Vagina (tissue), 2 donors: ENCODE measurements at regions not wholly inside any gene's neighbourhood (a gene's known extent, or its start where the extent isn't known, plus 50 kb on each side); places are given as distances from the start of the nearest gene placed in this dataset.

ENCODE experiments used
- DNase-seq, 2 donors: peaks; one replicate each; pipeline ENCODE4 v3.0.0-alpha.2; 2017; ENCODE audit errors: extremely low spot score in 2 of 2
- H3K27ac ChIP-seq: fragments of 200-600 bp; sonication (generic); one replicate; pipeline ENCODE4 v1.5.1; 2019
- H3K27me3 ChIP-seq: fragments of 200-600 bp; sonication (generic); one replicate; pipeline ENCODE4 v1.5.1; 2019
- H3K36me3 ChIP-seq, 2 donors: fragments of 200-600 bp; sonication (generic); one replicate each; pipeline ENCODE4 v1.5.1; 2017 to 2019
- H3K4me1 ChIP-seq: fragments of 200-600 bp; sonication (generic); one replicate; pipeline ENCODE4 v1.5.1; 2019
- H3K4me3 ChIP-seq, 2 donors: fragments of 200-600 bp; sonication (generic); 1 replicate in 1 of 2; 2 replicates in 1 of 2; pipeline ENCODE4 v1.5.1; 2016 to 2019
- H3K9me3 ChIP-seq: fragments of 200-600 bp; sonication (generic); one replicate; pipeline ENCODE4 v1.5.1; 2019
- CTCF ChIP-seq, 3 experiments: fragments of 450-650 bp in 2 of 3; fragments of 200-600 bp in 1 of 3; sonication (generic) in 1 of 3; IDR thresholded peaks; one replicate each; pipeline ENCODE4 v1.5.1; 2017 to 2019; ENCODE audit warnings: antibody characterized with exemption in 3 of 3, mild to moderate bottlenecking in 2 of 3, moderate library complexity in 2 of 3
- POLR2A ChIP-seq, 2 donors: fragments of 450-650 bp; IDR thresholded peaks; one replicate each; pipeline ENCODE4 v1.6.1; 2017; ENCODE audit warnings: antibody characterized with exemption in 2 of 2, mild to moderate bottlenecking in 2 of 2, moderate library complexity in 2 of 2
- POLR2AphosphoS5 ChIP-seq, 2 donors: sonication (generic); formaldehyde crosslinking; IDR thresholded peaks; one replicate each; pipeline ENCODE4 v1.9.0; 2017; ENCODE audit warnings: antibody characterized with exemption in 2 of 2, mild to moderate bottlenecking in 2 of 2, low read depth in 1 of 2; ENCODE audit not compliant: insufficient read depth in 1 of 2
- intact Hi-C: fragments of 100-400 bp; cut with DNase I; formaldehyde crosslinking; loops from one replicate; pipeline ENCODE4 v1.15.1; 2023

GRCh38 chr5:133825631-133826289, 142.7 kb downstream of the C5orf15 start:
- intact Hi-C loops = no loop called here
- TF ChIP-seq POLR2A (IDR thresholded peaks at IDR 0.05) (no peak), CTCF (IDR thresholded peaks at IDR 0.05) (no peak), POLR2AphosphoS5 (IDR thresholded peaks at IDR 0.05; ENCODE audit: insufficient read depth in 1 of 2, low read depth in 1 of 2) (no peak)
- Histone ChIP-seq H3K4me3 (no peak overlapping the region), H3K27ac (no peak overlapping the region), H3K36me3 (no peaks in the 10 kb centered on the region), H3K9me3 (no peaks in the 10 kb centered on the region), H3K4me1 (no peaks in the 10 kb centered on the region), H3K27me3 (no peaks in the 10 kb centered on the region)
- DNase-seq = no peak

DNA sequence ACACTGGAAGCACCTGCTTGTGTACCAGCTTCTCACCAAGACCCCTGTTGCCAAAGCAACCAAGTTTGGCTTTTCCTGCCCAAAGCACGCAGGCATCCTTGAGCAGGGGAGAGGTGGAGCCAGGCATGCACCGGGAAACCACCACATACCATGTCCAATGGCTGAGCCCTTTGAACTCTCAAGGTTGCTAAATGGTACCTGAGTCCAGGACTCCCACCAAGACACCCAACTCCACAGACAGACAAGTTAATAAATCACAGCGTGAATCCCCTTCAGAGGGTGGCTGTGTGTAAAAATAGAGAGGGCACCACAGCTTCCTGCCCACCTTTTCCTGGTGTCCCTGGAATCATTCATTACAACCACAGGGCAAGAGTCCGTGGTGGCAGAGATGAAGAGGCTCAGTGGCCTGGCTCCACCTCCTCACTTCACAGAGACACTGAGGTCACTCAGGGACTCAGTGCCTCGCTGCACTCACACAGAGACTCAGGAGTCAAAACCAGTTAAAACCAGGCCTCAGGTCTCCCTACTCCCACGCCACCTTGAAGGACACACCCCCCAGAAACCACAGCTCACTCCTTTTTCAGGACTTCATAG, 143.7 kb downstream of the C5orf15 start:
- H3K27me3 ChIP-seq = no peaks in the 10 kb centered on the region
- intact Hi-C loops = no loop called here
- no peak for TF ChIP-seq POLR2A (IDR thresholded peaks at IDR 0.05)
- no peak for TF ChIP-seq POLR2AphosphoS5 (IDR thresholded peaks at IDR 0.05; ENCODE audit: insufficient read depth in 1 of 2, low read depth in 1 of 2)
- TF ChIP-seq CTCF (IDR thresholded peaks at IDR 0.05) = no peak
- H3K4me3 ChIP-seq = no peak overlapping the region
- no peaks in the 10 kb centered on the region for H3K4me1 ChIP-seq
- DNase-seq = no peak
- H3K27ac ChIP-seq = no peak overlapping the region
- no peaks in the 10 kb centered on the region for H3K36me3 ChIP-seq
- no peaks in the 10 kb centered on the region for H3K9me3 ChIP-seq

DNA sequence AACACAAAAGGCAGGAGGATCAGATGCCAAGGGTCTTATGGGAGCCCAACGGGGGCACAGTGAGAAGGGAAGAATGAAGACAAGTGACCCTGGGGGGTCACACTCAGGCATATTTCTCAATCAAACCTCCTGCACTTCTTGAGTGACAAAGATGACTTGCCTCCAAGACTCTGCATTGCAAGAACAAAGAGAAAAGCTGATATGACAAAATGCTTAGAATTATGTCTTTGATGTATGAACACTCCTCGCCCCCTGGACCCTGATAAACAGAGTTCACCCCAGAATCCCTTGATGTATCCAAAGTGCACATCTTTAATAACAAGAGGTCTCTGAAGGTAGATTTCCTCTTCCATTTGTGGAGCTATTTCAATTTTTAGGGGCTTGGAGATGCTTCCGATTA, 146.5 kb downstream of the C5orf15 start:
- Histone ChIP-seq H3K27me3 (no peaks in the 10 kb centered on the region), H3K36me3 (no peaks in the 10 kb centered on the region), H3K4me1 (no peaks in the 10 kb centered on the region), H3K9me3 (no peaks in the 10 kb centered on the region), H3K4me3 (no peak overlapping the region), H3K27ac (no peak overlapping the region)
- TF ChIP-seq POLR2AphosphoS5 (IDR thresholded peaks at IDR 0.05; ENCODE audit: insufficient read depth in 1 of 2, low read depth in 1 of 2) (no peak), POLR2A (IDR thresholded peaks at IDR 0.05) (no peak), CTCF (IDR thresholded peaks at IDR 0.05) (no peak)
- DNase-seq = no peak
- intact Hi-C loops = no loop called here

DNA sequence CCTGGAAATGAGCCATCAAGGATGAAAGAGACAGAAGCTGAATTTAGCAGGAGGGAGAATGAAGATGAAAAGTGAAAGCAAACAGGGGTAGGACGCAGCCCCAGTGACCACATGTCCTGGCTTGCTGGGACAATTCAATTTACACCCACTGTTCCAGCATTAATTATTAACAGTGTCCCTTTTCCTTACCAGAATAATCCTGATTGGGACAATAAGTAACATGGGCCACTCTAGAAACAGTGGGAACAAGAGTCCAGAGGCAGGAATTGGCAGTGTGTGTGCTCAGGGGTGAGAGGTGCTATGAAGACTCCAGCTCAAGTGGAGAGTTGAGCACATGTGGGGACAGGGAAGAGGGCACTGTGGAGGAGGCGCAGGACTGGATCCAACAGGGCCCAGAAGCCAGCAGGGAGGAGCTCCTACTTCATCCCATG, 147.1 kb downstream of the C5orf15 start:
- no peak overlapping the region for H3K27ac ChIP-seq
- no peak for DNase-seq
- H3K36me3 ChIP-seq = no peaks in the 10 kb centered on the region
- intact Hi-C loops = no loop called here
- H3K27me3 ChIP-seq = no peaks in the 10 kb centered on the region
- H3K9me3 ChIP-seq = no peaks in the 10 kb centered on the region
- H3K4me1 ChIP-seq = no peaks in the 10 kb centered on the region
- H3K4me3 ChIP-seq = no peak overlapping the region
- TF ChIP-seq POLR2AphosphoS5 (IDR thresholded peaks at IDR 0.05; ENCODE audit: insufficient read depth in 1 of 2, low read depth in 1 of 2) = no peak
- no peak for TF ChIP-seq CTCF (IDR thresholded peaks at IDR 0.05)
- no peak for TF ChIP-seq POLR2A (IDR thresholded peaks at IDR 0.05)

GRCh38 chr5:133820507-133820906, 147.9 kb downstream of the C5orf15 start:
- TF ChIP-seq POLR2A (IDR thresholded peaks at IDR 0.05) (no peak), CTCF (IDR thresholded peaks at IDR 0.05) (no peak), POLR2AphosphoS5 (IDR thresholded peaks at IDR 0.05; ENCODE audit: insufficient read depth in 1 of 2, low read depth in 1 of 2) (no peak)
- DNase-seq = no peak
- Histone ChIP-seq H3K9me3 (no peaks in the 10 kb centered on the region), H3K36me3 (no peaks in the 10 kb centered on the region), H3K27ac (no peak overlapping the region), H3K4me1 (no peaks in the 10 kb centered on the region), H3K27me3 (no peaks in the 10 kb centered on the region), H3K4me3 (no peak overlapping the region)
- intact Hi-C loops = no loop called here
